Loucy (cell line): ENCODE measurements at regions not wholly inside any gene's neighbourhood (a gene's known extent, or its start where the extent isn't known, plus 50 kb on each side); places are given as distances from the start of the nearest gene placed in this dataset.

Experiments used
- H2AFZ ChIP-seq: fragments of 200-600 bp; sonication (generic); 2 replicates; pipeline ENCODE4 v1.6.0; 2016; ENCODE audit warnings: antibody characterized with exemption, mild to moderate bottlenecking, low read length, moderate library complexity
- H3F3A ChIP-seq: fragments of 200-600 bp; 2 replicates; pipeline ENCODE4 v1.6.0; 2016; ENCODE audit warnings: antibody characterized with exemption, low read depth, mild to moderate bottlenecking
- H3K27me3 ChIP-seq: fragments of 200-600 bp; sonication (generic); 2 replicates; pipeline ENCODE4 v1.6.1; 2014; ENCODE audit warnings: low read length, mild to moderate bottlenecking; ENCODE audit not compliant: insufficient read depth, poor library complexity, severe bottlenecking
- H3K36me3 ChIP-seq: fragments of 200-600 bp; sonication (generic); 2 replicates; pipeline ENCODE4 v1.6.1; 2016; ENCODE audit warnings: low read length; ENCODE audit not compliant: insufficient read depth
- H3K4me1 ChIP-seq: fragments of 200-600 bp; sonication (generic); 2 replicates; pipeline ENCODE4 v1.5.1; 2014; ENCODE audit warnings: low read length, mild to moderate bottlenecking; ENCODE audit not compliant: insufficient read depth, poor library complexity, severe bottlenecking
- H3K4me2 ChIP-seq: fragments of 200-600 bp; sonication (generic); 2 replicates; pipeline ENCODE4 v1.6.0; 2014; ENCODE audit warnings: antibody characterized with exemption, low read length, low read depth, mild to moderate bottlenecking; ENCODE audit not compliant: poor library complexity, severe bottlenecking
- H3K4me3 ChIP-seq: fragments of 200-600 bp; sonication (generic); 2 replicates; pipeline ENCODE4 v1.5.1; 2014; ENCODE audit warnings: low read length, mild to moderate bottlenecking, mixed read lengths; ENCODE audit not compliant: poor library complexity, severe bottlenecking
- H3K79me2 ChIP-seq: fragments of 200-600 bp; sonication (generic); 2 replicates; pipeline ENCODE4 v1.6.1; 2014; ENCODE audit warnings: low read length; ENCODE audit not compliant: insufficient read depth
- H3K9ac ChIP-seq: fragments of 200-600 bp; sonication (generic); 2 replicates; pipeline ENCODE4 v1.6.0; 2014; ENCODE audit warnings: mild to moderate bottlenecking, low read depth, low read length, moderate library complexity; ENCODE audit not compliant: poor library complexity, severe bottlenecking
- H3K9me2 ChIP-seq: fragments of 200-600 bp; sonication (generic); replicated peaks from 2 replicates; pipeline ENCODE4 v1.6.1; 2016; ENCODE audit warnings: low read depth, low read length, mixed read lengths
- H3K9me3 ChIP-seq: fragments of 200-600 bp; sonication (generic); 2 replicates; pipeline ENCODE4 v1.6.1; 2014; ENCODE audit warnings: mild to moderate bottlenecking, antibody characterized with exemption, low read length, low read depth; ENCODE audit not compliant: insufficient read depth
- H4K20me1 ChIP-seq: fragments of 200-600 bp; sonication (generic); 2 replicates; pipeline ENCODE4 v1.6.0; 2014; ENCODE audit warnings: antibody characterized with exemption, low read length, mild to moderate bottlenecking; ENCODE audit not compliant: insufficient read depth, poor library complexity, severe bottlenecking
- CTCF ChIP-seq: fragments of 200-600 bp; sonication (generic); conservative IDR thresholded peaks from 2 replicates; pipeline ENCODE4 v1.5.1; 2014; ENCODE audit warnings: mild to moderate bottlenecking, antibody characterized with exemption, low read length
- EZH2phosphoT487 ChIP-seq: fragments of 200-600 bp; IDR thresholded peaks from 2 replicates; pipeline ENCODE4 v1.6.1; 2018; ENCODE audit warnings: antibody characterized with exemption, mild to moderate bottlenecking, moderate library complexity, borderline replicate concordance

- no peaks in the 10 kb centered on the region for H3K36me3 ChIP-seq
- H3K4me1 ChIP-seq = no peaks in the 10 kb centered on the region
- no peak overlapping the region for H3K4me2 ChIP-seq
- no peaks in the 10 kb centered on the region for H3K9me2 ChIP-seq
- H2AFZ ChIP-seq = no peak overlapping the region
- no peaks in the 10 kb centered on the region for H3F3A ChIP-seq
- no peaks in the 10 kb centered on the region for H3K27me3 ChIP-seq
- H4K20me1 ChIP-seq = no peaks in the 10 kb centered on the region
- H3K4me3 ChIP-seq = no peak overlapping the region
- TF ChIP-seq CTCF = no peak
- no peak for TF ChIP-seq EZH2phosphoT487
- H3K79me2 ChIP-seq = no peaks in the 10 kb centered on the region
- H3K9me3 ChIP-seq = no peaks in the 10 kb centered on the region
- H3K9ac ChIP-seq = no peak overlapping the region
Measured at GRCh38 chr6:145405006-145405551, 330.2 kb downstream of the EPM2A start.

- Histone ChIP-seq H3K9me3 (no peaks in the 10 kb centered on the region), H3K4me3 (no peak overlapping the region), H3K79me2 (no peaks in the 10 kb centered on the region), H3K4me1 (no peaks in the 10 kb centered on the region), H3F3A (no peaks in the 10 kb centered on the region), H3K9me2 (no peaks in the 10 kb centered on the region), H3K36me3 (no peaks in the 10 kb centered on the region), H3K4me2 (no peak overlapping the region), H2AFZ (no peak overlapping the region), H3K27me3 (no peaks in the 10 kb centered on the region), H4K20me1 (no peaks in the 10 kb centered on the region), H3K9ac (no peak overlapping the region)
- TF ChIP-seq EZH2phosphoT487 = no peak
- no peak for TF ChIP-seq CTCF
Measured at GRCh38 chr6:145406783-145407182, 328.5 kb downstream of the EPM2A start.

GRCh38 chr6:145415616-145416015 lies 319.7 kb downstream of the EPM2A start:
- H3K9ac ChIP-seq = no peak overlapping the region
- H3K27me3 ChIP-seq = no peaks in the 10 kb centered on the region
- no peak for TF ChIP-seq EZH2phosphoT487
- no peak for TF ChIP-seq CTCF
- H3K36me3 ChIP-seq = no peaks in the 10 kb centered on the region
- H3F3A ChIP-seq = no peaks in the 10 kb centered on the region
- no peak overlapping the region for H2AFZ ChIP-seq
- H4K20me1 ChIP-seq = no peaks in the 10 kb centered on the region
- no peak overlapping the region for H3K4me3 ChIP-seq
- no peaks in the 10 kb centered on the region for H3K4me1 ChIP-seq
- no peak overlapping the region for H3K4me2 ChIP-seq
- no peaks in the 10 kb centered on the region for H3K9me2 ChIP-seq
- H3K9me3 ChIP-seq = no peaks in the 10 kb centered on the region
- no peaks in the 10 kb centered on the region for H3K79me2 ChIP-seq
